Stimulated activated CD4-positive, alpha-beta T cell treated with anti-CD3 and anti-CD28 coated beads, TNF-alpha, amount 100 ng/mL, for 1 hour (primary cell): ENCODE measurements at regions not wholly inside any gene's neighbourhood (a gene's known extent, or its start where the extent isn't known, plus 50 kb on each side); places are given as distances from the start of the nearest gene placed in this dataset.

Experiments used
- DNase-seq, 3 donors: peaks; one replicate each; pipeline ENCODE4 v3.0.0-alpha.2; 2020; ENCODE audit warnings: low read depth in 3 of 3, low spot score in 1 of 3

DNA sequence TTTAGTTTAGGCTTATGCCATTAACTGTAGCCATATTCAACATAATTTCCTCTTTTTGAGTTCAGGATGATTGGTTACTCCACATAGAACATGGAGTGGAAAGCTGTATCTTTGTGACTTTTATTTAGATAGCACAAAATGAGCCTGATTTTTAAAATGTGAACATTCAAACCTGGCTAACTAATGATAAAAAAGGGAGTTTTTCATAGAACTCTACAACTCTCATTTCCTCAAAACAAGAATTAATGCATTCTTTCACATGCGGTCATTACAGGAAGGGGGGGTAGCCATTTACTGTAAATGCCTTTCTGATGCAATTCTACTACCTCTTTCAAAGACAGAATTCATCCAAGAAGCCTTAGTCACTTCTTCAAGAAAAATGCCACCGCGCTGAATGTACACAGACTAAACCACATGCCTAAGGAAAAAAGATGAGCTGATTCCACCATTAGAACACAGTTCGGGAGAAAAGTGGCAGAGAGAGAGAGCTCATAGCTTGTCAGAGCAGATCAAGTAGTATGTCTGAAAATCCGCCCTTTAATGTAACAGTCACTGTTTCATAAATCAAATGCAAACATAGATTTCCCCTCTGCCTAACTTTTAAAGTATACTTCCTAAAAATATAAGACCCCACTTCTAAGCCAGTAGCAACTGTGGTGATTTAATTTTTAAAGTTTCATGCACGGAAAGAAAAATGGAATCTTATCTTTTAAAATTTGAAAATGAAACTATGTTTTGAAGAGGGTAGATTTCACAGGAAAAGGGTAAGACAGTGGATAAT lies 226.4 kb upstream of the KLF14 start:
- DNase-seq: no peak

- peak; percentile 31 to 49 (median 43) for DNase-seq
Observed at GRCh38 chr7:130961128-130961601, 227.2 kb upstream of the KLF14 start.

GRCh38 chr7:130962109-130962508 lies 228.1 kb upstream of the KLF14 start:
- DNase-seq: no peak

- no peak for DNase-seq
Observed at GRCh38 chr7:130963339-130963738, 229.3 kb upstream of the KLF14 start.

- DNase-seq: no peak
Observed at GRCh38 chr7:130965515-130965914, 231.5 kb upstream of the KLF14 start.

DNA sequence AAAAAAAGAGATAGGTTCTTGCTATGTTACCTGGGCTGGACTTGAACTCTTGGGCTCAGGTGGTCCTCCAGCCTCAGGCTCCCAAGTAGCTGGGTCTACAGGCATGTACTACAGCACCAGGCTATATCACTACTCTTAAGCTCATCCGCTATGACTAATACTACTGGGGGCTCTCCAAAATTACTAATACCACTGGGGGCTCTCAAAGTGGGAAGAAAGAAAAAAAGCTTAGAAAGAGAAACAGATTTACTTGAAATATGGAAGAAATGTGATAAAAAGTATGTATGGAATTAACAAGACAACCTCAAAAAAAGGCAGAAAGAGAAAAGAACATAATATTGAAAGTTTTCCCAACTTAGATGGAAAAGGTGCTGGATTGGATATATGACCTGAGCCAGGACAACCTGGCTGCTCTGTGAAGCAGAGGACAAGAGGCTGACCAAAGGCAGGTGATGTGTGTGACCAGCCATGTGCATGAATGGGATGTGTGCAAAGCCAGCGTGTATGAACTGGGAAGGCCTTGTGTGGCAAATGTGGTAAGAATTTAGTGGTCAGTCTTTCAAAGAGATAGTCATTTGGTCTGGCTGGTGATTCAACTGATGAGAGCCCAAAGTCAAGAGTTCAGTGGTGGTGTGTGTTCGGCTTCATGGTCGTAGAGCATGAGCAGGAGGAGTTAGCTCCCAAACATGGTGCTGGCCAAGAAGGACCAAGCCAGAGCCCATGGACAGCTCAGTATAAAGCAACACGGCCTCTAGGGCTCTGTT lies 232.4 kb upstream of the KLF14 start:
- DNase-seq: no peak

- no peak for DNase-seq
Observed at GRCh38 chr7:130970196-130970595, 236.2 kb upstream of the KLF14 start.

DNA sequence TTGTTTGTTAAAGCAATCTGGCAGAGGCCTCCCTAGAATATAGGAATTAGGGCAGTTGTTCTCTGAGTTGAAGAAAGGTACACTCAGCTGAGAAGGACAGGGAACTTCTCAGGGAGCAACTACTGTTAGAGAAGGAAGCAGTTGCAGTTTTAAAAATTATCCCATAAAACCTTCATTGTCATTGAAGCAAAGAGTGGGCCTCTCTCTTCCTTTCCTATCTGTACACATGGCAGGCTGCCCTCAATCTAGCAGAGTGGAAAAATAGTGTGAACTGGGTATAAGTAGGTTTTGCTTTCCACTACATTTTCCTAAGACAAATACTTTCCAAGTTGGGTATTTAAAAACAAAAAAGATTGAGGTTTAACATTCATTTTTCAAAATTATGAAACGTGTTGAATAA lies 236.7 kb upstream of the KLF14 start:
- no peak for DNase-seq

DNA sequence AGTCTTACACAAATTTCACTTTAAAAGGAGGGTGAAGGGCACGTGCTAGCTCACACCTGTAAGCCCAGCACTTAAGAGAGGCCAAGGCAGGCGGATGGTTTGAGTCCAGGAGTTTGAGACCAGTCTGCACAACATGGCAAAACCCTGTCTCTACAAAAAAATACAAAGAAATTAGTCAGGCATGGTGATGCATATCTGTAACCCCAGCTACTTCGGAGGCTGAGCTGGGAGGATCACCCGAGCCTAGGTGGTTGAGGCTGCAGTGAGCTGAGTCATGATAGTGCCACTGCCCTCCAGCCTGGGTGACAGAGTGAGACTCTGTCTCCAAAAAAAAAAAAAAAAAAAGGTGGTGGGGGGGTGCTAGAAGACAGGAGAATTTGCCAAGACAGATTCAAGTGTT lies 237.3 kb upstream of the KLF14 start:
- no peak for DNase-seq

- no peak for DNase-seq
Observed at GRCh38 chr7:130972201-130972600, 238.2 kb upstream of the KLF14 start.

GRCh38 chr7:130973637-130974036 lies 239.6 kb upstream of the KLF14 start:
- DNase-seq: no peak

- no peak for DNase-seq
Observed at GRCh38 chr7:130974169-130974568, 240.2 kb upstream of the KLF14 start.

GRCh38 chr7:130974794-130975193 lies 240.8 kb upstream of the KLF14 start:
- no peak for DNase-seq

DNA sequence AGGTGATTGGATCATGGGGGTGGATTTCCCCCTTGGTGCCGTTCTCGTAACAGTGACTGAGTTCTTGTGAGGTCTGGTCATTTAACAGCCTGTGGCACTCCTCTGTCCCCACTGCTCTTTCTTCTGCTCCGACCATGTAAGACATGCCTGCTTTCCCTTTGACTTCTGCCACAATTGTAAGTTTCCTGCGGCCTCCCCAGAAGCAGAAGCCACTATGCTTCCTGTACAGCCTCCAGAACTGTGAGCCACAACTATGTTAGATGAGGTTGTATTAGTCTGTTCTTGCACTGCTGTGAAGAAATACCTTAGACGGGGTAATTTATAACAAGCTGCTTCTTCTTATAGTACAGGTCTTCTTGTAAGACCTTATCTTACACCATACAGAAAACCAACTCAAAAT lies 241.7 kb upstream of the KLF14 start:
- no peak for DNase-seq

GRCh38 chr7:130982160-130982638 lies 248.2 kb upstream of the KLF14 start:
- no peak for DNase-seq

DNA sequence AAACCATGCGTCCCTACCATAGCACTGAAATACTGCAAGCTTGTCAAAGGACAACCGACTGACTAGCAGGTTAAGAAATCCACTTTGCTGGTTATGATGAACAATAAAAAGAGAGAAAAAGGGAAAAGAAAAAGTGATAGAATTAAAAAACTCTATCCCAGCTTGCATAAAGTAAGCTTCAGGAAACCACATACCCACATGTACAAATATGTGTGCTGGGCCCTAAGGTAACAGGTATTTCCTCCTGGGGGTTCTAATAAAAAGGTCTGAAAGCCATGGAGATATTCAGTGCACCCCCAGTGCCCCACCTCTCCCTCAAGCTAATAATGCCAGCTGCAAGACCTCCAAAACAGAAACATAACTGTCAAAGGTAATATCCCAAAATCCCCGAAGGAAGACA lies 248.6 kb upstream of the KLF14 start:
- no peak for DNase-seq

GRCh38 chr7:130985361-130985760 lies 251.4 kb upstream of the KLF14 start:
- DNase-seq: no peak

DNA sequence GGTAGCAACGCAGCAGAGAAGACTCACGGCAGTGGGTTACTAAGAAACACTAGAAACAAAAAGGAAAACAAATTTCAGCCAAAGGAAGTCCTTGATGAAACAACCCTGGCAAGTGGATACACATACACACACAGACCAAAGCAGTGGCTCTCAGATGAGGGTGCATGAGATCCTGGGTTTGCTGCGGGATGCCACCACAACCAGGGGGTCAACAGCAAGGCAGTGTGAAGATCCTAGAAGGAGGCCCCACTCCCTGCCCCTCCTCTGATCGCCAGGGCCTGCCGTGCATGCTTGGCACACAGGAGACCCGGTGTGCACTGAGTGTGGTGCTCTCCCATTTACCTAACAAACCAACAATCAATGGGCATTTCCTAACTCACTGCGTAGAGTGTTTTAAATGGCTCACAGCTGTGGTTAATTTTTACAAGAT lies 252.3 kb upstream of the KLF14 start:
- no peak for DNase-seq

GRCh38 chr7:130987092-130987491 lies 253.1 kb upstream of the KLF14 start:
- DNase-seq: no peak

DNA sequence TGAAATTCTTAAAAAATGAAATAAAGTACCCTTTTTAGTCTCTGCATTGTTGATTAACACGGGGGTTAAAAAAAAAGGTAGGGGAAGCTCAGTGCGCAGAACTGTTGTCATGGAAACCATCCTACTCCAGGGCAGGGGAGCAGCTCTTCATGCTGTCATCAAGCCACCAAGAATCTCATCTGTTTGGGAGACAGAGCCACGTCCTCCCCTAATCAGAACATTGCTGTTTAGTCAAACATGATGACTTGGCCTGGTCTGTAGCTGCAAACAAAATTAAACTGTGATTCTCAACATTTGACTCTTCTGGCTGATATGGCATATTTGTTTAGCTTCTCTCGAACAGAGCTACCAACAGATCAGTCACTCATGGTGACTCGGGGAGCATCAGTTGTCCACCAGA lies 254.4 kb upstream of the KLF14 start:
- DNase-seq: no peak

DNA sequence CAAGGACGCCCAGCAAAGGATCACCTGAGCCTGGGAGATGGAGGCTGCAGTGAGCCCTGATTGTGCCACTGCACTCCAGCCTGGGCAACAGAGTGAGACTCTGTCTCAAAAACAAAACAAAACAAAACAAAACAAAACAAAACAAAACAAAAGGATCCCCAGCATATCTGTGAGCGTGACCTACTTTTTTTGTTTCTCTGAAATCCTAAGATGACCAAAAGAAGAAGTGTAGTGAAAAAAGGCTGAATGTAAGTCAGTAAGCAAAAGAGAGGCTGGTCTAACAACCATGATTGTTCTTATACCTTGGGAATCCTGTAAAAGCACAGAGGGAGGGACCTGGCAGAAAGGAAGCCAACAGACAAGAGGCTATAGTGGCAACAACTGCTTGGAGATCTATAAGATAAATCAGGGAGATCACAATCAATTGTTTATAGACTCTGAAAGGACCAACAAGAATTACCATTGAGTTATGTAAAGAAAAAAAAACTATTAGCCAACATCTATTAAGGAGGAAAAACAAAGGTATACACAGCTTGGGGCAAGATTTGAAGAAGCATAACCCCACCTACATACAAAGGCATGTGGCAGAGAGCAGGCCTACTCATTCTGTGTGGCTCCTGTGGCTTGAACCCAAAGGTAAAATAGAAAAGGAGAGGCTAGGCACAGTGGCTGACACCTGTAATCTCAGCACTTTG lies 255.2 kb upstream of the KLF14 start:
- no peak for DNase-seq
